GM18508 (cell line): ENCODE measurements at regions not wholly inside any gene's neighbourhood (a gene's known extent, or its start where the extent isn't known, plus 50 kb on each side); places are given as distances from the start of the nearest gene placed in this dataset.
"Not testable (repeated sequence)": the region's sequence is repeated elsewhere in the genome, so short reads cannot be mapped to it uniquely, and the experiment has no call there.

Experiments used
- ATAC-seq: cut with Tn5 transposase; IDR thresholded peaks from one replicate; pipeline ENCODE4 v1.9.1; 2021; ENCODE audit warnings: moderate number of reproducible peaks; ENCODE audit not compliant: insufficient read depth, unreplicated experiment

GRCh38 chr3:35263477-35263876 is 375.8 kb upstream of the ARPP21 start:
- ATAC-seq: no peak

- ATAC-seq: not testable (repeated sequence)
Measured at GRCh38 chr3:35266065-35266464, 373.3 kb upstream of the ARPP21 start.

GRCh38 chr3:35275768-35276167 is 363.6 kb upstream of the ARPP21 start:
- no peak for ATAC-seq

- ATAC-seq: no peak
Measured at GRCh38 chr3:35276568-35276967, 362.8 kb upstream of the ARPP21 start.

GRCh38 chr3:35291471-35292236 is 347.7 kb upstream of the ARPP21 start:
- no peak for ATAC-seq

- ATAC-seq: no peak
Measured at GRCh38 chr3:35292568-35292967, 346.8 kb upstream of the ARPP21 start.

- ATAC-seq: no peak
Measured at GRCh38 chr3:35295906-35296305, 343.4 kb upstream of the ARPP21 start.

GRCh38 chr3:35296533-35296932 is 342.8 kb upstream of the ARPP21 start:
- no peak for ATAC-seq

GRCh38 chr3:35296944-35297343 is 342.4 kb upstream of the ARPP21 start:
- ATAC-seq: not testable (repeated sequence)

GRCh38 chr3:35305406-35305805 is 333.9 kb upstream of the ARPP21 start:
- ATAC-seq: no peak

- no peak for ATAC-seq
Measured at GRCh38 chr3:35307296-35307695, 332.0 kb upstream of the ARPP21 start.

GRCh38 chr3:35316841-35317240 is 322.5 kb upstream of the ARPP21 start:
- not testable (repeated sequence) for ATAC-seq

- no peak for ATAC-seq
Measured at GRCh38 chr3:35320646-35321407, 318.5 kb upstream of the ARPP21 start.

GRCh38 chr3:35322070-35322469 is 317.3 kb upstream of the ARPP21 start:
- ATAC-seq: no peak

GRCh38 chr3:35335703-35336102 is 303.6 kb upstream of the ARPP21 start:
- no peak for ATAC-seq

GRCh38 chr3:35336601-35337000 is 302.7 kb upstream of the ARPP21 start:
- no peak for ATAC-seq

GRCh38 chr3:35338186-35338585 is 301.1 kb upstream of the ARPP21 start:
- ATAC-seq: no peak

GRCh38 chr3:35380196-35380595 is 259.1 kb upstream of the ARPP21 start:
- ATAC-seq: no peak

- ATAC-seq: no peak
Measured at GRCh38 chr3:35383216-35383615, 256.1 kb upstream of the ARPP21 start.

GRCh38 chr3:35383719-35384555 is 255.4 kb upstream of the ARPP21 start:
- no peak for ATAC-seq

- no peak for ATAC-seq
Measured at GRCh38 chr3:35385271-35385670, 254.1 kb upstream of the ARPP21 start.
